Gastroesophageal sphincter (tissue), 3 donors: ENCODE measurements at regions not wholly inside any gene's neighbourhood (a gene's known extent, or its start where the extent isn't known, plus 50 kb on each side); places are given as distances from the start of the nearest gene placed in this dataset.

Experiments used
- CTCF ChIP-seq, 4 experiments: fragments of 200-600 bp in 2 of 4; fragments of 450-650 bp in 2 of 4; sonication (generic) in 1 of 4; IDR thresholded peaks; one replicate each; pipeline ENCODE4 v1.5.1; 2017 to 2019; ENCODE audit warnings: antibody characterized with exemption in 4 of 4, mild to moderate bottlenecking in 2 of 4, moderate library complexity in 2 of 4
- EP300 ChIP-seq: sonication (generic); formaldehyde crosslinking; IDR thresholded peaks from one replicate; pipeline ENCODE4 v1.6.1; 2017; ENCODE audit warnings: antibody characterized with exemption, mild to moderate bottlenecking
- POLR2A ChIP-seq, 2 donors: fragments of 450-650 bp; IDR thresholded peaks; one replicate each; pipeline ENCODE4 v1.6.1; 2017; ENCODE audit warnings: antibody characterized with exemption in 2 of 2, mild to moderate bottlenecking in 2 of 2, moderate library complexity in 1 of 2
- POLR2AphosphoS5 ChIP-seq: sonication (generic); formaldehyde crosslinking; IDR thresholded peaks from one replicate; pipeline ENCODE4 v1.6.1; 2017; ENCODE audit warnings: antibody characterized with exemption

- no peak for TF ChIP-seq CTCF (IDR thresholded peaks at IDR 0.05)
- TF ChIP-seq EP300 = no peak
- no peak for TF ChIP-seq POLR2A (IDR thresholded peaks at IDR 0.05)
- no peak for TF ChIP-seq POLR2AphosphoS5
These were observed 584.8 kb downstream of the PLA2G4A start for GRCh38 chr1:187413405-187414169.
